GM18951 (cell line): ENCODE measurements at regions not wholly inside any gene's neighbourhood (a gene's known extent, or its start where the extent isn't known, plus 50 kb on each side); places are given as distances from the start of the nearest gene placed in this dataset.
"Not testable (repeated sequence)": the region's sequence is repeated elsewhere in the genome, so short reads cannot be mapped to it uniquely, and the experiment has no call there.

Source experiments
- POLR2A ChIP-seq: IDR thresholded peaks from 4 replicates; pipeline ENCODE4 v1.6.1; 2011; ENCODE audit warnings: mild to moderate bottlenecking; ENCODE audit not compliant: insufficient read length, insufficient read depth; ENCODE audit errors: extremely low read depth
- in situ Hi-C: fragments of 300-500 bp; cut with MboI; formaldehyde crosslinking; loops from one replicate; pipeline ENCODE4 v1.12.0; 2022; ENCODE audit warnings: low sequenced_read_pairs, mixed read lengths, inconsistent platforms; ENCODE audit not compliant: unreplicated experiment

DNA sequence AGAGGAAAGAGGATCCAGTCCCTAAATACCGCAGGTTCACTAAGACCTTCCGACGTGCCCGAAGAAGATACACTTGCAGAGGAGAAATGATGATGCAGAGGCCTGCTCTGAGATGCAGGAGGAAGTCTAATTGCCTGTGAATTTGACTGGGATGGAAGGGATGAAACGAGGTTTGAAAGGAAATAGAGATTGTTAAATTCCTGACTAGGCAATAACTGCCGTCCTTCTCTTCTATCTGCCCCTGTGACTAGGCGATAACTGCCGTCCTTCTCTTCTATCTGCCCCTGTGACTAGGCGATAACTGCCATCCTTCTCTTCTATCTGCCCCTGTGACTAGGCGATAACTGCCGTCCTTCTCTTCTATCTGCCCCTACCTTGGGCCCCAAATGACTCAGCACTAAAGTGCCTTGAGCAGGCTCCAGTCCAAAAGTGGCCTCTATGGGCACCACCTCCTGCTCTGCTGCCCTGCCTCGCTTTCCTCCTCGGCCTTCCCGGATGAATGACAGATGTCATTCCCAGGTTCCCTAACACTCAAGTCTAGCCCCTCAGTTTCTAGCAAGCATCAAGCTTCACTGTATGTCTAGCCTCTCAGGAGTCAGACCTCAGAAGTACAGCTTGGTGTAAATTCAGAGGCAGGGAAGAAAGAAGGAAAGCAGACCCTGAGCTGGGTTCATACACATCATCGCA lies 189.1 kb downstream of the FOXD4L6 start:
- in situ Hi-C loops, result not testable (repeated sequence)

DNA sequence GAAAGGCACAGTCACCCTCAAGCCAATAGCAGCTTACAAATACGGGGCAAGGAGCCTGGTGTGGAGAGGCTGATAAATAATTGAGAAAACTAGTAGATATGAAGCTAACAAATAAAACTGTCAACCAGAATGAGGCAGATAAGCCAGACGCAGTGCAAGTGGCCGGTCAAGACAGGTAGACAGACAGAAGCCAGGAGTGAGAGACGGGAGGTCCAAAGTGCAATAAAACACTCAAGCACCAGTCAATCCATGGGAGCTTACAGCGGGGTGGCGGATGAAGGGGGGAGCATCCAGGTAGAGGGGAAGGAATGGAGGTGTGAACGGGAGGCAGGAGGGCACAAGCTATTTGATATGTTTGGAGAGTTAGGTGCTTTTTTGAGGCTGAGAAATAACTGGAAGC lies 193.1 kb downstream of the FOXD4L6 start:
- no peak for TF ChIP-seq POLR2A
- in situ Hi-C loops, result no loop called here

DNA sequence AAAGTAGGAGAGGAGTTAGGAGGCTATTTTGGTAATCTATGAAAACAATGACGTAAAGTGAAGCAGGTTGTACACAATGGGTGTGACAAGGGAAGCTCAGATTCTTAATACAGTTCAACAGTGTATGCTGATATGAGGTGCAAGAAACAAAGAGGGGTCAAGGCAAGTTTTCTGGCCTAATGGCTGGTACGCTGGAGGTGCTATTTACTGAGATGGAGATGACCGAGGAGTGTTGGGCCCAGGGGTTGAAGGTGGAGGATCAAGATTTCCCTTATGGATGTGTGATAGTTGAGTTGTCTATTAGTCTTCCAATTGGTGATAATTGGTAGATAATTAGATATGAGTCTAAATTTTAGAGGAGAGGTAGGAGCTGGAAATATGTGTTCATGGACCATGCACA lies 194.0 kb downstream of the FOXD4L6 start:
- in situ Hi-C loops, result not testable (repeated sequence)

DNA sequence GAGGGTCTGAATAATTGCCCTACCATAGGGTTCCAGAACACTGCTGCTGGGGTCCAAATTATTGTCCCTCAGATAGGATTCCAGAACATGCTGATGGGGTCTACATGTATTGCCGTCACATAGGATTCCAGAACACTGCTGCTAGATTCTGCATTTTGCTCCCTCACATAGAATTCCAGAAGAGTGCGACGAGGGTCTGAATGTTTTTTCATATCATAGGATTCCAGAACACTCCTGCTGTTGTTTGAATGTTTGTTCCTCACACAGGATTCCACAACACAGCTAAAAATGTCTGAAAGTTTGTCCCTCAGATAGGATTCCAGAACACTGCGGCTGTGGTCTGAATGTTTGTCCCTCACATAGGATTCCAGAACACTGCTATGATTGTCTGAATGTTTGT lies 198.1 kb downstream of the FOXD4L6 start:
- in situ Hi-C loops, result not testable (repeated sequence)

DNA sequence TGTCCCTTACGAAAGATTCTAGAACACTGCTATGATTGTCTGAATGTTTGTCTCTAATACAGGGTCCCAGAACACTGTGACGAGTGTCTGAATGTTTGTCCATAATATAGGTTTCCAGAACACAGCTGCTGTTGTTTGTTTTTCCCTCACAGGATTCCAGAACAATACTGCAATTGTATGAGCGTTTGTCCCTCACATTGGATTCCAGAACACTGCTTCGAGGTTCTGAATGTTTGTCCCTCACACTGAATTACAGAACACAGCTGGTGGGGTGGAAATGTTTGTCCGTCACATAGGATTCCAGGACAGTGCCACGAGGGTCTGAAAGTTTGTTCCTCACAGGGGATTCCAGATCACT lies 199.0 kb downstream of the FOXD4L6 start:
- in situ Hi-C loops, result not testable (repeated sequence)

DNA sequence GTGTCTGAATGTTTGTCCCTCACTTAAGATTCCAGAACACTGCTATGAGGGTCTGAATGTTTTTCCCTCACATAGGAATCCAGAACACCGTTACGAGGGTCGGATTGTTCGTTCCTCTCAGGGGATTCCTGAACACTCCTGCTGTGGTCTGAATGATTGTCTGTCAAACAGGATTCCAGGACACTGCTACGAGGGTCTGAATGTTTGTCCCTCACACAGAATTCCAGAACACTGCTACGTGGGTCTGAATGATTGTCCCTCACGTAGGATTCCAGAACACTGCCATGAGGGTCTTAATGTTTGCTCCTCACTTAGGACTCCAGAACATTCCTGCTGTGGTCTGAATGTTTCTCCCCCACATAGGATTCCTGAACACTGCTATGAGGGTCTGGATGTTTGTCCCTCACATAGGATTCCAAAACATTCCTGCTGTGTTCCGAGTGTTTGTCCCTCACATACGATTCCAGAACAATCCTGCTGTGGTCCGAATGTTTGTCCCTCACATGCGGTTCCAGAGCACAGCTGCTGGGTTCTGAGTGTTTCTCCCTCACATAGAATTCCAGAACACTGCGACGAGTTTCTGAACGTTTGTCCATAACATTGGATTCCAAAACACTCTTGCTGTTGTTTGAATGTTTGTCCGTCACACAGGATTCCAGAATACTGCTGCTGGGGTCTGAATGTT lies 199.5 kb downstream of the FOXD4L6 start:
- in situ Hi-C loops, result no loop called here
- TF ChIP-seq POLR2A, result no peak

DNA sequence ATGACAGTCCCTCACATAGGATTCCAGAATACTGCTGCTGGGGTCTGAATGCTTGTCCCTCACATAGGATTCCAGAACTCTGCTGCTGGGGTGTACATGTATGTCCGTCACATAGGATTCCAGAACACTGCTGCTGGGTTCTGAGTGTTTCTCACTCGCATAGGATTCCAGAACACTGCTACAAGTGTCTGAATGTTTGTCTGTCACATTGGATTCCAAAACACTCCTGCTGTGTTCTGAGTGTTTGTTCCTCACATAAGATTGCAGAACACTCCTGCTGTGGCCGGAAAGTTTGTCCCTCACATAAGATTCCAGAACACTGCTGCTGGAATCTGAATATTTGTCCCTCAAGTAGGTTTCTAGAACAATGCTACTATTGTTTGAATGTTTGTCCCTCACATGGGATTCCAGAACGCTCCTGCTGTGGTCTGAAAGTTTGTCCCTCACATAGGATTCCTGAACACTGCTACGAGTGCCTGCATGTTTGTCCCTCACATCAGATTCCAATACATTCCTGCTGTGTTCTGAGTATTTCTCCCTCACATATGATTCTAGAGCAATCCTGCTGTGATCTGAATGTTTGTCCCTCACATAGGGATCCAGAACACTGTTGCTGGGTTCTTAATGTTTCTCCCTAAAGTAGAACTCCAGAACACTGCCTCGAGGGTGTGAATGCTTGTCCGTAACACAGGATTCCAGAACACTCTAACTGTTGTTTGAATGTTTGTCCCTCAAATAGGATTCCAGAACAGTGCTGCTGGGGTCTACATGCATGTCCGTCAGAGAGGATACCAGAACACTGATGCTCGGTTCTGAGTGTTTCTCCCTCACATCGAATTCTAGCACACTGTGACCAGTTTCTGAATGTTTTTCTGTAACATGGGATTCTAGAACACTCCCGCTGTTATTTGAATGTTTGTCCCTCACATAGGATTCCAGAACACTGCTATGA lies 200.4 kb downstream of the FOXD4L6 start:
- no peak for TF ChIP-seq POLR2A
- in situ Hi-C loops, result no loop called here

DNA sequence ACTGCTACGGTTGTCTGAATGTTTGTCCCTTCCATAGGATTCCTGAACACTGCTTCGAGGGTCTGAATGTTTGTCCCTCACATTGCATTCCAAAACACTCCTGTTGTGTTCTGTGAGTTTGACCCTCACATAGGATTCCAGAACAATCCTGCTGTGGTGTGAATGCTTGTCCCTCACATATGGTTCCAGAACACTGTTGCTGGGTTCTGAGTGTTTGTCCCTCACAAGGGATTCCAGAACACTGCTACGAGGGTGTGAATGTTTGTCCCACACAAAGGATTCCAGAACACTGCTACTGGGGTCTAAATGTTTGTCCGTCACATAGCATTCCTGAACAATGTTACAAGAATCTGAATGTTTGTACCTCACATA lies 201.2 kb downstream of the FOXD4L6 start:
- in situ Hi-C loops, result no loop called here
- no peak for TF ChIP-seq POLR2A

DNA sequence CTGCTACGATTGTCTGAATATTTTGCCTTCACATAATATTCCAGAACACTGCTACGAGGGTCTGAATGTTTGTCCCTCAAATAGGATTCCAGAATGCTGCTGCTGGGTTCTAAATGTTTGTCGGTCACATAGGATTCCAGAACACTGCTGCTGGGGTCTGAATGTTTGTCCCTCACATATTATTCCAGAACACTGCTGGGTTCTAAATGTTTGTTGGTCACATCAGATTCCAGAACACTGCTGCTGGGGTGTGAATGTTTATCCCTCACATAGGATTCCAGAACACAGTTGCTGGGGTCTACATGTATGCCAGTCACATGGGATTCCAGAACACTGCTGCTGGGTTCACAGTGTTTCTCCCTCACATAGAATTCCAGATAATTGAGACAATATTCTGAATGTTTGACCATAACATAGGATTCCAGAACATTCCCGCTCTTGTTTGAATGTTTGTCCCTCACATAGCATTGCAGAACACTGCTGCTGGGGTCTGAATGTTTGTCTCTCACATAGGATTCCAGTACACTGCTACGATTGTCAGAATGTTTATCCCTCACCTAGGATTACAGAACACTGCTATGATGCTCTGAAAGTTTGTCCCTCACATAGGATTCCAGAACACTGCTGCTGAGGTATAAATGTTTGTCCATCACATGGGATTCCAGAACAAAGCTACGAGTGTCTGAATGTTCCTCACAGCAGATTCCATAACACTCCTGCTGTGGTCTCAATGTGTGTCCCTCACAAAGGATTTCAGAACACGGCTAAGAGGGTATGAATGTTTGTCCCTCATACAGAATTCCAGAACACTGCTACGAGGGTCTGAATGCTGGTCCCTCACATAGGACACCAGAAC lies 201.8 kb downstream of the FOXD4L6 start:
- no peak for TF ChIP-seq POLR2A

DNA sequence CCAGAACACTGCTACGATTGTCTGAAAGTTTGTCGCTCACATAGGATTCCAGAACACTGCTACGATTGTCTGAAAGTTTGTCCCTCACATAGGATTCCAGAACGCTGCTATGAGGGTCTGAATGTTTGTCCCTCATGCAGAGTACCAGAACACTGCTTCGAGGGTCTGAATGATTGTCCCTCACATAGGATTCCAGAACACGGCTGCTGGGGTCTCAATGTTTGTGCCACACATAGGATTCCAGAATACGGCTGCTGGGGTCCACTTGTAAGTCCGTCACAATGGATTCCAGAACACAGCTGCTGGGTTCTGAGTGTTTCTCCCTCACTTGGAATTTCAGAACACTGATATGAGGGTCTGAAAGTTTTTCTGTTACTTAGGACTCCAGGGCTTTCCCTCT lies 203.3 kb downstream of the FOXD4L6 start:
- in situ Hi-C loops, result no loop called here
- no peak for TF ChIP-seq POLR2A

More for the DNA sequence above, 201.8 kb downstream of the FOXD4L6 start:
- in situ Hi-C loops, result no loop called here

DNA sequence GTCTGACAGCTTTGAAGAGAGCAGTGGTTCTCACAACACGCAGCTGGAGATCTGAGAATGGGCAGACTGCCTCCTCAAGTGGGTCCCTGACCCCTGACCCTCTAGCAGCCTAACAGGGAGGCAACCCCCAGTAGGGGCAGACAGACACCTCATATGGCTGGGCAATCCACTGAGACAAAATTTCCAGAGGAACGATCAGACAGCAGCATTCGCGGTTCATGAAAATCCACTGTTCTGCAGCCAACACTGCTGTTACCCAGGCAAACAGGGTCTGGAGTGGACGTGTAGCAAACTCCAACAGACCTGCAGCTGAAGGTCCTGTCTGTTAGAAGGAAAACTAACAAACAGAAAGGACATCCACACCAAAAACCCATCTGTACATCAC lies 212.1 kb downstream of the FOXD4L6 start:
- in situ Hi-C loops, result not testable (repeated sequence)

DNA sequence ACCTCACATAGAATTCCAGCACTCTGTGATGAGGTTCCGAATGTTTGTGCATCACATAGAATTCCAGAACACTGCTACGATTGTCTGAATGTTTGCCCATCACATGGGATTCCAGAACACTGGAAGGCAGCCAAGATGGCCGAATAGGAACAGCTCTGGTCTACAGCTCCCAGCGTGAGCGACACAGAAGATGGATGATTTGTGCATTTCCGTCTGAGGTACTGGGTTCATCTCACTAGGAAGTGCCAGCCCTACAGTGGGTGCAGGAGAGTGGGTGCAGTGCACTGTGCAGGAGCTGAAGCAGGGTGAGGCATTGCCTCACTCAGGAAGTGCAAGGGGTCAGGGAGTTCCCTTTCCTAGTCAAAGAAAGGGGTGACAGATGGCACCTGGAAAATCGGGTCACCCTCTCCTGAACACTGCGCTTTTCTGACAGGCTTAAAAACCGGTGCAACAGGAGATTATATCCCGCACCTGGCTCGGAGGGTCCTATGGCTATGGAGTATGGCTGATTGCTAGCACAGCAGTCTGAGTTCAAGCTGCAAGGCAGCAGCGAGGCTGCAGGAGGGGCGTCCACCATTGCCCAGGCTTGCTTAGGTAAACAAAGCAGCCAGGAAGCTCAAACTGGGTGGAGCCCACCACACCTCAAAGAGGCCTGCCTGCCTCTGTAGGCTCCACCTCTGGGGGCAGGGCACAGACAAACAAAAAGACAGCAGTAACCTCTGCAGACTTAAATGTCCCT lies 212.7 kb downstream of the FOXD4L6 start:
- in situ Hi-C loops, result not testable (repeated sequence)
